Sigmoid colon (tissue), 6 donors: ENCODE measurements at regions not wholly inside any gene's neighbourhood (a gene's known extent, or its start where the extent isn't known, plus 50 kb on each side); places are given as distances from the start of the nearest gene placed in this dataset.

ENCODE experiments used
- DNase-seq: peaks from one replicate; pipeline ENCODE4 v3.0.0-alpha.2; 2019
- H3K27ac ChIP-seq, 4 donors: fragments of 200-600 bp; sonication (generic); one replicate each; pipeline ENCODE4 v1.5.1; 2016 to 2019; ENCODE audit warnings: mild to moderate bottlenecking in 1 of 4
- H3K27me3 ChIP-seq, 3 donors: fragments of 200-600 bp; sonication (generic); one replicate each; pipeline ENCODE4 v1.5.1; 2019; ENCODE audit warnings: mild to moderate bottlenecking in 1 of 3
- H3K36me3 ChIP-seq, 4 donors: fragments of 200-600 bp; sonication (generic); one replicate each; pipeline ENCODE4 v1.5.1; 2016 to 2019
- H3K4me1 ChIP-seq, 4 donors: fragments of 200-600 bp; sonication (generic); one replicate each; pipeline ENCODE4 v1.5.1; 2017 to 2019
- H3K4me3 ChIP-seq, 4 donors: fragments of 200-600 bp; sonication (generic); one replicate each; pipeline ENCODE4 v1.5.1; 2017 to 2019; ENCODE audit warnings: mild to moderate bottlenecking in 2 of 4, moderate library complexity in 1 of 4
- H3K9me3 ChIP-seq, 4 donors: fragments of 200-600 bp in 3 of 4; sonication (generic) in 3 of 4; one replicate each; pipeline versions ENCODE4 v1.5.1 to v1.6.1; 2013 to 2019
- EP300 ChIP-seq, 4 donors: sonication (generic); formaldehyde crosslinking; IDR thresholded peaks; one replicate each; pipeline ENCODE4 v1.6.1; 2017; ENCODE audit warnings: antibody characterized with exemption in 4 of 4
- POLR2A ChIP-seq, 2 donors: fragments of 450-650 bp; IDR thresholded peaks; one replicate each; pipeline ENCODE4 v1.6.1; 2016; ENCODE audit warnings: antibody characterized with exemption in 2 of 2, mild to moderate bottlenecking in 2 of 2, moderate library complexity in 2 of 2
- POLR2AphosphoS5 ChIP-seq, 4 donors: sonication (generic); formaldehyde crosslinking; IDR thresholded peaks; one replicate each; pipeline ENCODE4 v1.6.1; 2017; ENCODE audit warnings: antibody characterized with exemption in 4 of 4
- WGBS, 2 donors: extraction: QIAGEN DNeasy Blood & Tissue Kit; methylation state at CpG; one replicate each; pipeline ENCODE4 v1.1.7; 2013; 5-methylcytosine and 5-hydroxymethylcytosine counted together
- intact Hi-C: fragments of 100-400 bp; cut with DNase I; formaldehyde crosslinking; loops from one replicate; pipeline ENCODE4 v1.15.1; 2023
- TF ChIP-seq, protein P1 (sequence below), 4 experiments: fragments of 450-650 bp in 3 of 4; fragments of 200-600 bp in 1 of 4; IDR thresholded peaks; one replicate each; pipeline ENCODE4 v1.5.1; 2016 to 2019; ENCODE audit warnings: antibody characterized with exemption in 4 of 4, mild to moderate bottlenecking in 3 of 4, moderate library complexity in 2 of 4
- donor health status: healthy with polysubstance abuse.
- donor health status: healthy.

DNA sequence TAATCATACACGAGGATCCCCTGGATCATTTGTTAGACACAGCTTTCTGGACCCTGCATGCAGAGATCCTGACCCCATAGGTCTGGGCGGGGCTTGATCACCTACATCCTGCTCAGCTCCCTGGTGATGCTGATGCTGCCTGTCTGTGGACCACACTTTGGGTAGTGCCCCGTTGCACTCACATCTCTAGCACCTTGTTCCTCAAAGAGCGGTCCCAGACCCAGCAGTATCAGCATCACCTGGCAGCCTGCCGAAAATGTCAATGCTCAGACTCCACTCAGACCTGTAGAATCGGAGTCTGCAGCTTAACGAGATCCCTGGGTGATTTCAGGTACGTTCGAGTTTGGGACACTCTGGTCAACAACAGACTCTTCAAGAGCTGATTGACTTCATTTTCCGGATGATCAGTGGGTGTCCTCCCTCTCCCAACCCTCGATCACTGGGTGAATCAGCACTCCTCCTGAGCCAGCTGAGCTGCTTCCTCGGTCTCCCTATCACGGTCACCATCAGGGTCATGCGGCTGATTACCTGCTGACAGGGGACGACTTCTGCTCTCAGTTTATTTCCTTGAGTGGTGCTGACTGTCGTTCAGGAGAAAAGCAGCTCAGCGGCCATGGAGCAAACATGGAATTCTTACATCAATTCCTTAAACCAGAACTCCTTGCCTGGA is 150.6 kb upstream of the RAB12 start:
- TF ChIP-seq EP300 (IDR thresholded peaks at IDR 0.05) (no peak), POLR2A (IDR thresholded peaks at IDR 0.05) (no peak), POLR2AphosphoS5 (IDR thresholded peaks at IDR 0.05) (no peak)
- TF ChIP-seq, protein P1, sequence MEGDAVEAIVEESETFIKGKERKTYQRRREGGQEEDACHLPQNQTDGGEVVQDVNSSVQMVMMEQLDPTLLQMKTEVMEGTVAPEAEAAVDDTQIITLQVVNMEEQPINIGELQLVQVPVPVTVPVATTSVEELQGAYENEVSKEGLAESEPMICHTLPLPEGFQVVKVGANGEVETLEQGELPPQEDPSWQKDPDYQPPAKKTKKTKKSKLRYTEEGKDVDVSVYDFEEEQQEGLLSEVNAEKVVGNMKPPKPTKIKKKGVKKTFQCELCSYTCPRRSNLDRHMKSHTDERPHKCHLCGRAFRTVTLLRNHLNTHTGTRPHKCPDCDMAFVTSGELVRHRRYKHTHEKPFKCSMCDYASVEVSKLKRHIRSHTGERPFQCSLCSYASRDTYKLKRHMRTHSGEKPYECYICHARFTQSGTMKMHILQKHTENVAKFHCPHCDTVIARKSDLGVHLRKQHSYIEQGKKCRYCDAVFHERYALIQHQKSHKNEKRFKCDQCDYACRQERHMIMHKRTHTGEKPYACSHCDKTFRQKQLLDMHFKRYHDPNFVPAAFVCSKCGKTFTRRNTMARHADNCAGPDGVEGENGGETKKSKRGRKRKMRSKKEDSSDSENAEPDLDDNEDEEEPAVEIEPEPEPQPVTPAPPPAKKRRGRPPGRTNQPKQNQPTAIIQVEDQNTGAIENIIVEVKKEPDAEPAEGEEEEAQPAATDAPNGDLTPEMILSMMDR (IDR thresholded peaks at IDR 0.05) = no peak
- intact Hi-C loops = no loop called here
- 82 to 84% methylated on average over 17 of the region's 17 CpGs for WGBS, 2 donors
- H3K27me3 ChIP-seq = no peaks in the 10 kb centered on the region
- DNase-seq = no peak
- no peaks in the 10 kb centered on the region for H3K4me1 ChIP-seq
- H3K9me3 ChIP-seq = no peaks in the 10 kb centered on the region
- no peak overlapping the region for H3K4me3 ChIP-seq
- H3K36me3 ChIP-seq = no peaks in the 10 kb centered on the region
- H3K27ac ChIP-seq = no peak overlapping the region

DNA sequence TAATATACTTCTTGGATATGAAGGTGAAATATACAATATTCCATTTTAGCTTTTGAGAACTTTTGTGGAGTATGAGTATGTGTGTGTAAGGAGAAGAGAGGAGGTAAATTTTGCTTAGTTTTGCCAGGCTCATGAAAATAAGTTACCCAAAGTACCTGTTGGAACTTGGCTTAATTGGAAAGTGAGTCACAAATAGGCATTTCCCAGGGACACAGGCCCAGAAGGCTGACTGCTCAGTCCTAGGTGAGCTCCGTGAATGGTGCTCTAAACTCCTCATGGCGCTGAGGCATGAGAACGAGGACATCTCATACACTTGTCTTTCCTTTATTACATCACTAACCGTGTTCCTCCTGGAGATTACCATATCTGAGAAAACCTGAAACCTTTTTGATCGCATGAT is 148.5 kb upstream of the RAB12 start:
- DNase-seq = no peak
- Histone ChIP-seq H3K9me3 (no peaks in the 10 kb centered on the region), H3K4me3 (no peak overlapping the region), H3K27me3 (no peaks in the 10 kb centered on the region), H3K4me1 (no peaks in the 10 kb centered on the region), H3K36me3 (no peaks in the 10 kb centered on the region), H3K27ac (no peak overlapping the region)
- no peak for TF ChIP-seq POLR2A (IDR thresholded peaks at IDR 0.05)
- TF ChIP-seq, protein P1 (IDR thresholded peaks at IDR 0.05) = no peak
- 83 to 84% methylated on average over 5 of the region's 5 CpGs for WGBS, 2 donors
- intact Hi-C loops = no loop called here

DNA sequence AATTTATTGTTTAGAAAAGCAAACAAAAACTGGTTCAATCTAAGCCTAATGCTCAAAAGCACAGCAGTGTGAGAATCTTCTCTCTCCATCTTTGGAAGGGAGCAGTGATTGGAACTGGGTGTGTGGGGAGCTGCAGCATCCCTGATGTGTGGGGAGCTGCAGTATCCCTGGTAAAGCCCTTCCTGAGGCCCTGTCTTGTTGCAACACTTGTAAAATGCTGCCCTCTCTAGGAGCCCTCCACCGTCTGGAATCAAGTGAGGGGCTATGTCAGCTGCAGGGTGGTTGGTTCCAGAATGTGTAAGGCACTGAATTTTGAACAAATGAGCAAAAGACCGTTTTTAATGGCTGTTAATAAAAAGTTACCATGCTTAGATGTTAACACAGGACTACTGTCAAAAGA is 147.7 kb upstream of the RAB12 start:
- Histone ChIP-seq H3K4me3 (no peak overlapping the region), H3K4me1 (no peaks in the 10 kb centered on the region), H3K9me3 (no peaks in the 10 kb centered on the region), H3K27ac (no peak overlapping the region), H3K27me3 (no peaks in the 10 kb centered on the region), H3K36me3 (no peaks in the 10 kb centered on the region)
- whole genome bisulfite sequencing, 2 donors = 35 to 66% methylated on average over 2 of the region's 2 CpGs
- TF ChIP-seq POLR2A (IDR thresholded peaks at IDR 0.05) = no peak
- TF ChIP-seq POLR2AphosphoS5 (IDR thresholded peaks at IDR 0.05) = no peak
- TF ChIP-seq EP300 (IDR thresholded peaks at IDR 0.05) = no peak
- TF ChIP-seq, protein P1 (IDR thresholded peaks at IDR 0.05) = no peak
- intact Hi-C loops = no loop called here
- no peak for DNase-seq

DNA sequence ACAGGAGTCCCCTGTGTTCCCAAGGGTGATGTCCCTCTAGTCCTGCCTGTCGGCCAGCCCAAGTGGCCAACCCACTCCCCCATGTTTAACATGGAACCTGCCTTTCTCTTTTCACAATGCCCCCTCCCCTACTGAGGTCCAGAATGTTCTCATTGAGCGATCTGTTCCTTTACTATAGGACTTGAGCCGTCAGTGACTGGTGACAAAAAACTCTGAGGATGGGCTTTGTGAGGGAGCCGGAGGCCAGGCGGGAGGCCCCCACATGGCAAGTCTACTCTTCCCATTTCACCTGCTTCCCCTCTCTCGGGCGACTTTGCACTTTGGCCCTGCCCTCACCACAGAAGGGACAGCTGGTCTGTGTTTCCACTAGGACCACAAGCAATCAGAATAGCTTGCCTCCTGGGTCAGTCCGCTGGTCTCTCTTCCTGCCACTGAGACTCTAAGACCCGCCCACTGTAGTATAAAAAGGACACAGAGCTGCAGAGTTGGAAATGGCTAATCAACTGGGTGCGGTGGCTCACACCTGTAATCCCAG is 146.5 kb upstream of the RAB12 start:
- Histone ChIP-seq H3K27me3 (no peaks in the 10 kb centered on the region), H3K4me3 (no peak overlapping the region), H3K27ac (no peak overlapping the region), H3K4me1 (no peaks in the 10 kb centered on the region), H3K9me3 (no peaks in the 10 kb centered on the region), H3K36me3 (no peaks in the 10 kb centered on the region)
- intact Hi-C loops = no loop called here
- WGBS, 2 donors = 83 to 91% methylated on average over 10 of the region's 10 CpGs
- DNase-seq = no peak
- TF ChIP-seq POLR2A (IDR thresholded peaks at IDR 0.05) (no peak), EP300 (IDR thresholded peaks at IDR 0.05) (no peak), POLR2AphosphoS5 (IDR thresholded peaks at IDR 0.05) (no peak)
- TF ChIP-seq, protein P1 (IDR thresholded peaks at IDR 0.05) = no peak

GRCh38 chr18:8463791-8464190 is 145.4 kb upstream of the RAB12 start:
- intact Hi-C loops = no loop called here
- no peak overlapping the region for H3K27ac ChIP-seq
- no peaks in the 10 kb centered on the region for H3K36me3 ChIP-seq
- WGBS, 2 donors = 61 to 80% methylated on average over 3 of the region's 3 CpGs
- H3K4me1 ChIP-seq = no peaks in the 10 kb centered on the region
- TF ChIP-seq, protein P1 (IDR thresholded peaks at IDR 0.05) = no peak
- TF ChIP-seq POLR2AphosphoS5 (IDR thresholded peaks at IDR 0.05) (no peak), POLR2A (IDR thresholded peaks at IDR 0.05) (no peak)
- H3K9me3 ChIP-seq = no peaks in the 10 kb centered on the region
- H3K27me3 ChIP-seq = no peaks in the 10 kb centered on the region
- DNase-seq = no peak
- H3K4me3 ChIP-seq = no peak overlapping the region
